WERI-Rb-1 (cell line): ENCODE measurements at regions not wholly inside any gene's neighbourhood (a gene's known extent, or its start where the extent isn't known, plus 50 kb on each side); places are given as distances from the start of the nearest gene placed in this dataset.
A peak's percentile ranks its signal among the peaks of the same experiment; 100 is the strongest.
"Not testable (repeated sequence)": the region's sequence is repeated elsewhere in the genome, so short reads cannot be mapped to it uniquely, and the experiment has no call there.

ENCODE experiments used
- DNase-seq: peaks from one replicate; pipeline ENCODE4 v3.0.0-alpha.2; 2020
- H3K27ac ChIP-seq: fragments of 250-450 bp; sonication (Bioruptor Pico); 2 replicates; pipeline ENCODE4 v1.5.1; 2020; ENCODE audit warnings: mild to moderate bottlenecking, moderate library complexity
- H3K27me3 ChIP-seq: fragments of 250-450 bp; sonication (Bioruptor Pico); 2 replicates; pipeline ENCODE4 v1.5.1; 2021; ENCODE audit warnings: mild to moderate bottlenecking, low read depth, moderate library complexity; ENCODE audit not compliant: insufficient read depth, severe bottlenecking
- H3K36me3 ChIP-seq: fragments of 250-450 bp; sonication (Bioruptor Pico); 2 replicates; pipeline ENCODE4 v1.5.1; 2020; ENCODE audit warnings: mild to moderate bottlenecking, moderate library complexity
- H3K4me3 ChIP-seq: 2 replicates; pipeline ENCODE4 v1.5.1; 2011; ENCODE audit warnings: low read depth, mild to moderate bottlenecking, control low read depth, low read length
- H3K9me3 ChIP-seq: fragments of 250-450 bp; sonication (Bioruptor Pico); 2 replicates; pipeline ENCODE4 v1.5.1; 2021; ENCODE audit warnings: mild to moderate bottlenecking, moderate library complexity; ENCODE audit not compliant: severe bottlenecking
- TF ChIP-seq, protein P1 (sequence below): IDR thresholded peaks from 2 replicates; pipeline ENCODE4 v1.5.1; 2011; ENCODE audit warnings: low read depth, mild to moderate bottlenecking, control low read depth, inconsistent platforms, low read length

DNA sequence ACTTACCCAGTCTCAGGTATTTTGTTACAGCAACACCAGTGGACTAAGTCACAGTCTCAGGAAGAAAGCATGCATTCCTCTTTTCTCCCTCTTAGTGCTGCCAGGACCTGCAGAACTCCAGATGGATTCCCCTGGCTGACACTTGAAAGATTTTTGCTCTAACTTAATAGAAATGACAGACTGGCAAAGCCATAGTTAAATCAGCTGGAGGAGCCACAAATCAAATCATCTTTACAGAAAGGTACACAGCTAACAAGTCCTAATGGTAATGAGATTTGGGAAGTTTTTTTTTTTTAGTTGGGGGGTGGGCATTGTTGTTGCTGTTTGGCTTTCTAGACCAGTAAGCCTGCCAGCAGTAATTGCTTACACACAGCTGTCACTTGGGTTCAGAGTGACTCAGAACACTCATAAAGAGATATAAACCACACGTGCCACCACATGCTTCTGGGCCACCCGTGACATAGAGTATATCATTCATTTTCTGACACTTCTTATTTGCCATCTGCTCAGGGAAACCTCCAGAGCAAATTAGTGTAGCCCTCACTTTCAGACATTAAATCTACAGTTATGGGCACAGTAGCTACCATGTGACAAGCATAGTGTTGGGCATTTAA lies 72.4 kb downstream of the FH start:
- DNase-seq = peak; percentile 53
- Histone ChIP-seq H3K36me3 (no peaks in the 10 kb centered on the region), H3K27me3 (no peaks in the 10 kb centered on the region), H3K9me3 (peaks cover 3% of the 10 kb centered on the region), H3K4me3 (no peak overlapping the region), H3K27ac (peak overlapping the region; percentile 51)
- TF ChIP-seq, protein P1, sequence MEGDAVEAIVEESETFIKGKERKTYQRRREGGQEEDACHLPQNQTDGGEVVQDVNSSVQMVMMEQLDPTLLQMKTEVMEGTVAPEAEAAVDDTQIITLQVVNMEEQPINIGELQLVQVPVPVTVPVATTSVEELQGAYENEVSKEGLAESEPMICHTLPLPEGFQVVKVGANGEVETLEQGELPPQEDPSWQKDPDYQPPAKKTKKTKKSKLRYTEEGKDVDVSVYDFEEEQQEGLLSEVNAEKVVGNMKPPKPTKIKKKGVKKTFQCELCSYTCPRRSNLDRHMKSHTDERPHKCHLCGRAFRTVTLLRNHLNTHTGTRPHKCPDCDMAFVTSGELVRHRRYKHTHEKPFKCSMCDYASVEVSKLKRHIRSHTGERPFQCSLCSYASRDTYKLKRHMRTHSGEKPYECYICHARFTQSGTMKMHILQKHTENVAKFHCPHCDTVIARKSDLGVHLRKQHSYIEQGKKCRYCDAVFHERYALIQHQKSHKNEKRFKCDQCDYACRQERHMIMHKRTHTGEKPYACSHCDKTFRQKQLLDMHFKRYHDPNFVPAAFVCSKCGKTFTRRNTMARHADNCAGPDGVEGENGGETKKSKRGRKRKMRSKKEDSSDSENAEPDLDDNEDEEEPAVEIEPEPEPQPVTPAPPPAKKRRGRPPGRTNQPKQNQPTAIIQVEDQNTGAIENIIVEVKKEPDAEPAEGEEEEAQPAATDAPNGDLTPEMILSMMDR = no peak

DNA sequence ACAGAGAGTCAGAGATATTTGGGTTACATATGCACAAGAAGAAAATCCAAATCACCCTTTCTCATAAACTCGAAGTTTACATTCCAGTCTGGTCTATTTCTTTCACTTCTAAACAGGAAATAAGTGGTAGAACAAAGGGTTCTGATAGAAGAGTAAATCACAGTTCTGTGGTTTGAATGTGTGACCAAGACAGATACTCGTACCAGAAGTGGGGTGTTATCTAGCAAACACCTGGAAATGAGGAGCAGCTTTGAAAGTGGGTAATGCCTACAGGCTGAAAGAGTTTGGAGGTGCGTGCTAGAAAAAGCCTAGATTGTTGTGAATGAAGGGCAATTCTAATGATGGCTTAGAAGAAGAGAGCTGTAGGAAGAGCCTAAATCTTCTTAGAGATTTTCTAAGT lies 74.7 kb downstream of the FH start:
- no peaks in the 10 kb centered on the region for H3K36me3 ChIP-seq
- no peaks in the 10 kb centered on the region for H3K27me3 ChIP-seq
- H3K27ac ChIP-seq = no peak overlapping the region
- no peaks in the 10 kb centered on the region for H3K9me3 ChIP-seq
- TF ChIP-seq, protein P1 = no peak
- no peak for DNase-seq
- no peak overlapping the region for H3K4me3 ChIP-seq

DNA sequence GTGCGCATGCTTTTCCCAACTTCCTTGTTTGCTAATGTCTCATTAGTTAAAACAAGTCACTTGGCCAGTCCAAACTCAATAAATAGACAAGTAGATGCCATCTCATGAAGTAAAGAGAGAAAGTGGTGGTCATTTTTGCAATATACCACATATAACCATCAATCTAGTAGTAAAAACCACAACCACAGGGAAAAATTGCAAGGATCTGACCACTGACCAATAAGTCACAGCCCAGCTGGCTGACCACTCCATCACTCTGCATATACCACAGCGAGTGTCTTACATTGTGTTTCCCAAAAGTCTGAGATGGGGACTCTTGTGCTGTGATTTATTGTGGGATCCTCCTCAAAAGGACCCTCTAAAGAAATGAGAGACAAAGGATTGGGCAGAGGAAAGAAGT lies 76.0 kb downstream of the FH start:
- no peak overlapping the region for H3K4me3 ChIP-seq
- no peaks in the 10 kb centered on the region for H3K36me3 ChIP-seq
- H3K27ac ChIP-seq = no peak overlapping the region
- TF ChIP-seq, protein P1 = no peak
- H3K9me3 ChIP-seq = no peaks in the 10 kb centered on the region
- H3K27me3 ChIP-seq = no peaks in the 10 kb centered on the region
- DNase-seq = no peak

DNA sequence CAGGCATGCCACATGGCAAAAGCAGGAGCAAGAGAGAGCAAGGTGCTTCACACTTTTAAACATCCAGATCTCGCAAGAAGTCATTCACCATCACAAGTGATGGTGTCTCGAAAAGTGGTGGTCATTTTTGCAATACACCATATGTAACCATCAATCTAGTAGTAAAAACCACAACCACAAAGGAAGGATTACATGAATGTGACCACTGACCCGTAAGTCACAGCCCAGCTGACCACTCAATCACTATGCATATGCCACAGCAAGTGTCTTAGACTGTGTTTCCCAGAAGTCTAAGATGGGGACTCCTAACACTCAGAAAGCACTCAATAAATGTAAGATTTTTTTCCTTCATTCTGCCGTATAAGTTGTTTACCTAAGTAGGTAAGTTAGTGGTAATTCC lies 76.9 kb downstream of the FH start:
- Histone ChIP-seq H3K27ac (no peak overlapping the region), H3K4me3 (no peak overlapping the region), H3K27me3 (no peaks in the 10 kb centered on the region), H3K36me3 (no peaks in the 10 kb centered on the region), H3K9me3 (no peaks in the 10 kb centered on the region)
- DNase-seq = no peak
- TF ChIP-seq, protein P1 = no peak

DNA sequence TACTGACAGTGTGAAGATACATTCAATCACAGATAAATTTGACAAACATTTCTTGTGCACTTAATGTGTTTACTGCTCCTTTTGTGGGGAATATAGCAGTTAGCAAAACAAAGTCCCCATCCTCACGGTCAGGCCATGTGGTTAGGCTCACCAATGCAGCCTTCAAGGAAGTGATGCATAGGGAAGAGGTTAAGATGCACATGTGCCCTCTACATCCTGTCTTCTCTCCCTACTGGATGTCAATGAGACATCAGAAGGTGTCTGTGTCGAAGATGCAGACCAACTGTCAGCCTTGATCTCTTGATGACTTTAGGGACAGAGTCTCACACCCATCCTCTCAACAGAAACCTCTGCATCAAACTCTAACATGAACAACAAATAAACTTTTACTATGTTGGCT lies 78.7 kb downstream of the FH start:
- TF ChIP-seq, protein P1 = no peak
- no peak overlapping the region for H3K27ac ChIP-seq
- no peaks in the 10 kb centered on the region for H3K9me3 ChIP-seq
- no peaks in the 10 kb centered on the region for H3K36me3 ChIP-seq
- no peak overlapping the region for H3K4me3 ChIP-seq
- DNase-seq = no peak
- H3K27me3 ChIP-seq = no peaks in the 10 kb centered on the region

DNA sequence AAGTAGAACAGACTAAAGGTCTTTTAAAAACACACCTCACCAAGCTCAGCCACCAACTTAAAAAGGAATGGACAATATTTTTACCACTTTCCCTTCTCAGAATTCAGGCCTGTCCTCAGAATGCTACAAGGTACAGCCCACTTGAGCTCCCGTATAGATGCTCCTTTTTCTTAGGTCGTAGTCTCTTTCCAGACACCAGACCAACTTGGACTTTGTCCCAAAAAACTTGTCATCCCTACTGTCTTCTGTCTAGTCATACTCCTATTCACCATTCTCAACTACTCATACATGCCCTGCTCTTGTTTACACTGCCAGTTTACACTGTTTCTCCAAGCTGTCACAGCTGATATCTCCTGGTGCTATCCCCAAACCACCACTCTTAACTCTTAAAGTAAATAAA lies 80.9 kb downstream of the FH start:
- not testable (repeated sequence) for H3K27me3 ChIP-seq, H3K9me3 ChIP-seq, H3K4me3 ChIP-seq, H3K27ac ChIP-seq, H3K36me3 ChIP-seq, DNase-seq
